Ammon's horn (tissue), 1 donor: ENCODE measurements at regions not wholly inside any gene's neighbourhood (a gene's known extent, or its start where the extent isn't known, plus 50 kb on each side); places are given as distances from the start of the nearest gene placed in this dataset.
"Not testable (repeated sequence)": the region's sequence is repeated elsewhere in the genome, so short reads cannot be mapped to it uniquely, and the experiment has no call there.

Source experiments
- DNase-seq: peaks from one replicate; pipeline ENCODE4 v3.0.0-alpha.2; 2016; ENCODE audit warnings: low spot score

DNA sequence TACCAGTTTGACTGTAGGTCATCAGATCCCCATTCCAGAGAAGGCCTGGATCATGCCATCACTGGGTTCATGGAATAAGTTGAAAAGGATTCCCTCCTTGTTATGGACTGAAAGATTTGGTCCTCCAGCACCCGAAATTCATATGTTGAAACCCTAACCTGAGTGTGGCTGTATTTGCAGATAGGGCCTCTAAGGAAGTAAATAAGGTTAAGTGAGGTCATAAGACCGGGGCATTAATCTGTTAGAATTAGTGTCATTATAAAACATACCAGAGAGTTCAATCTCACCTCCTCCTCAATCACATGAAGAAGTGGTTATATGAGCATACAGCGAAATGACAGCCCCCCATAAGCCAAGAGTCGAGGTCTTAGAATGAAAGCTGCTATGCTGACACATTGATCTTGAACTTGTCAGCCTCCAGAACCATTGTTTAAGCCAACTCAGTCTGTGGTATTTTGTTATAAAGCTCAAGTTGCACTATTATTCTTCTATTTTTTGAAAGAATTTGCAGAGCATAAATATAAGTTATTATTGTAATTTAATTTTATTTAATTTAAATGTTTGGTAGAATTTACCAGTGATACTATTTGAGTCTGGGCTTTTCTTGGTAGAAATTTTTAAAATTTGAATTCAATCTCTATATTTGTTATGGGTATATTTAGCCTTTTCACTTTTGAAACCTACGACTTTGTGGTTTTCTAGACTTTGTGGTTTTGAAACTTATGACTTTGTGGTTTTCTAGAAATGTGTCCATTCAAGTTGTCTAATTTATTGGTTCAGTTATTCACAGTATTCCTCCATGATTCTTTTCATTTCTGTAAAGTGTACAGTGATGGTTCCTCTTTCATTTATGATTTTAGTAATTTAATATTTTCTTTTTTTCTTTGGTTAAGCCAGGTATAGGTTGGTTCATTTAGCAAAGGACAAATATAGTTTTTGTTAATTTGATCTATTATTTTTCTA is 1206.7 kb upstream of the CDH2 start:
- no peak for DNase-seq

DNA sequence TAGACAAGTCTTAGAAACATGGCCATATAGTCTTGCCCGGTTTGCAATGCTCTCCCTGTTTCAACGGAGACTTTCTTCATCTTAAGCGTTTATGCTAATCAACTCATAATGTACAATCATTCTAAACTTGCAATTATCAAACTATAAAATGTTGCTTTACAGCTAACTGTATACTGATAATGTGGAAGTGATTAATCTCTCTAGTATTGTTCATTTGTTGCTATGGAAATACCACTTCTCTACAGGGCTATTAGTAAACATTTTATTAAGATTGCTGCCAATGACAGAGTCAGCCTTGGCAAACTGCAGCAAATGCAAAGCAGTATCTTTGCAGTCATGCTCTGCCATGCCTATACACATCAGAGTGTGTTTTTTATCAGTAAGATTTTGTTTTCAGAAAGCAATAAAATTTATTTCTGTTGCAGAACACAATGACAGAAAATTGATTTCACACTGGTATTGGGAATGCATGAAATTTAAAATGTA is 1201.8 kb upstream of the CDH2 start:
- peak; percentile 4 for DNase-seq

DNA sequence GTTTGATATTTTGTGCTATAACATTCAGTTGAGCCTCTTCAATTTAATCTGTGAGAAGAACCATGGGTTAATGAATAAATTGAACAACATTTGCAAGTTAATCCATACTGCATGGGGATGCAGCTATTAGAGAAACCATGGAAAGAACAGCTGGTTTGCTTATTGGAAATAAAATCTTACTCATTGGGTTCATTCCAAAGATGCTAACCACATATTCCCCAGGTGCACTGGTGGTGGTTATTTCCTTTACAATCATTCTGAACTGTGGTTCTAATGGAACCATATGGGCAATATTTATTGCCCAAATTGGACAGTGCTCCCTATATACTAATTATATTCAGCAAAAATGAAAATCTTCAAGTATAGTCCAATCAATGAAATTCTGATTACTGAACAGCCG is 1200.4 kb upstream of the CDH2 start:
- DNase-seq = no peak

DNA sequence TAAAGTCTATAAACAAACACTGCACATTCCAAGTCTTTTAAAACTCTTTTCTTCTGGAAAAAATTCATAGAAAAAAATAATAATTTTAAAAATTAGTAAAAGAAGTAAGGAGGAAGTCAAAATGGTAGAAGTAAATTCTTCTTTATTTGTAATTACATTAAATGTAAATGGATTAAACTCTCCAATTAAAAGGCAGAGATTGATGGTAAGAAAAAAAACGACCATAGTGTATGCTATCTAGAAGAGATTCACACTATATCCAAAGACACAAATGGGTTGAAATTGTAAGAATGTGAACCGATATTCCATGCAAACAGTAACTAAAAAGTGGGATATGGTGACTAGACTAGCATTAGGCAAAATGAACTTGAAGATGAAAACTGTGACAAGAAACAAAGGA is 1196.1 kb upstream of the CDH2 start:
- no peak for DNase-seq

DNA sequence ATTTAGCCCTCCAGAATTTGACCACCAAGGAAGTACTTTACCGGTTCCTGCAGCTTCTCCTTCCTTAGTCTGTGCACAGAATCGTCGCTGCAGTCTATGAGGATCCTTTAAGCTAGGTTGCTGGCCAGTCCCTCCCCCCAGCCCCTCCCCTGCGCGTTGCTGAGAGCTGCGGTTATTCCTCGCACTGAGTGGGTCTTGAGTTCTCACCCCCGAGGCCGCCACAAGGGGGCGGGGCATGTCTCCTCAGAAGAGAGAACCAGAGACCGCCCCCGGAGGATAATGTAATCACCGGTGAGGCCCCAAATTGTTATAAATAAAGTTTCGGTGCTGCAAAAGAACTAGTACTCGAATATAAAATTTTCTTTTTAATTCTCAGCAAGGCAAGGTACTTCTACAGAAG is 1184.9 kb upstream of the CDH2 start:
- no peak for DNase-seq

DNA sequence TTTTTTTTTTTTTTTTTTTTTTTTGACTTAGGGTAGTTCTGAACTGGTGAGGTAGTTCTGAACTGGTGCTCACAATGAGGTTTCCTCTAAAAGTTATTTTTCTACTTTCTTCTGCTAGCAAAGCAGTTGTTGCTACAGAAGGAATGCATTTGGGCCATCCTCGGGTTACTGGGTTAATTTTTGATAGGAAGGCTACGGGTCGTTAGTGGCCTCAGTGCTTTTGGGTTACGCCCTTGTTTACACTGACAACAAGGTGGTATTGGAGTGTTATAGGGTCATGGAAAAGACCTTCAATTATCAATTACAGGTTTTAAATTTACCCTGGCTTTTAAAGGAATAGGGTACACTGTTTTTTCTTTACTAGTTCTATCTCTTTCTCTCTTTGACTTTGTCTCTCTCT is 1183.7 kb upstream of the CDH2 start:
- not testable (repeated sequence) for DNase-seq

DNA sequence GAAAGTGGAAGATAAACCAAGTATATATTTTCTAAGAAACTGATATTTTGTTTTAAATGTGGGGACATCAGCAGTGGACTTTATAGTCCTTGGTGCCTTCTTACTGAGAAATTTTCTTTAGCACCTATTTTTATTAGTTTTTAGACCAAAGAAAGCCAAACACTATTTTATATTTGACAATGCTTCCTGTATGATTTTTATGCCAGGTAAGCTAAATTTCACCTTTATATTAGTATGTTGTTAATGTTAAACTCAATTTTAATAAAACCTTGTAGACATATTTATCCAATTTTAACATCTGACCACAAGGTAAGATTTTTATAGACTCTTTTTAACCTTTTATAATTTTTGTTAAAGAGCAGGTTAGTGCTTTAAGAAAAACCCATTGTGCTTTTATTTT is 1182.3 kb upstream of the CDH2 start:
- DNase-seq = not testable (repeated sequence)

DNA sequence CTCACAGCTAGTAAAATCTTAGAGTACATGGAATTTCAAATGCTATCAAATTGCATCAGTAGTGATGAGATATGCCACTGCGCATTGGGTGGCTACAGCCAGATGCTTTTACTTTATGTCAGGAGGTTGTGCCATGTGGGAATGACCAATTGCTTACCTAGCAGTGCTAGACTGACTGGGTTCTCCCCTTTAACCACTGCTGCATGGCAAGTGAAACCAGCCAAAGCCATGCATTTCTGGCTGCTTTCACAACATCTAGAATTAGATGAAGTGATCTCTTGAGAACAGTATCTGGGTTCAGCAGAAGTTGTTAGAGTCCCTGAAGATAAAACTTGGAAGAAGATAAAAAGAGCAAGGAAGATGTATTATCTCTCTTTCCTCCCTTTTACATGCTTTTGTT is 1174.2 kb upstream of the CDH2 start:
- DNase-seq = no peak

DNA sequence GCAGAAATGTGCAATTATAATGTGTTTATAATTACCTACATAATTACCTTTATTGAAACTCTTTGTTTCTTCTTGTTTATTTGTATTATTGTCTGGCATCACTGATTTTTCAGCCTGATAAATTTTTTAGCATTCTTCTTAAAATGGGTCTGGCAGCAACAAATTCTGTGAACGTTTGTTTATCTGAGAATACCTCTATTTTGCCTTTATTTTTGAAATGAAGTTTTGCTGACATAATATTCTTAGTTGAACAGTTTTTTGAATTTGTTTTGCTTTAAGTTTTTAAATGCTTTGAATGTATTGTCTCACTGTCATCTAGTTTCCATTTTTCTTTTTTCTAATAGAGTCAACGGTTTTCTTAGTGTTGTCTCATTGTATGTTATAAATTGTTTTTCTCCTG is 1152.0 kb upstream of the CDH2 start:
- no peak for DNase-seq

DNA sequence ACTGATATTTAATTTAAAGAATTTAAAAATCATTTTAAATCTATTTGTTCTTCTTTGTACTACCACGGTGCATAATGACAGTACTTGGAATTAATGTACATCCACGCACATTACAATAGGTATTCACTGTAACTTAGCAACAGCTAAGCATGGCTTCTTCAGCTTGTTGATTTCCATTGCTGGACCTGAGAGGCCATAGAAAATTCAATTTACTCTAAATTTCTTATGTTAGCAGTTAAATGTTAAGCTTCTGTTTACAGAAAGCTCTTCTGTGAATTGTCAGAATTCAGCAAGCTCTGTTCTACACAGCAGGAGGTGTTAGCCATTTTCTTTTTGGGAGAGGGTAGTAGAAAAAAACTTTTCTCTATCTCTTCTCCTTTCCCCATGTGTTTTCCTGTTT is 1149.3 kb upstream of the CDH2 start:
- no peak for DNase-seq

DNA sequence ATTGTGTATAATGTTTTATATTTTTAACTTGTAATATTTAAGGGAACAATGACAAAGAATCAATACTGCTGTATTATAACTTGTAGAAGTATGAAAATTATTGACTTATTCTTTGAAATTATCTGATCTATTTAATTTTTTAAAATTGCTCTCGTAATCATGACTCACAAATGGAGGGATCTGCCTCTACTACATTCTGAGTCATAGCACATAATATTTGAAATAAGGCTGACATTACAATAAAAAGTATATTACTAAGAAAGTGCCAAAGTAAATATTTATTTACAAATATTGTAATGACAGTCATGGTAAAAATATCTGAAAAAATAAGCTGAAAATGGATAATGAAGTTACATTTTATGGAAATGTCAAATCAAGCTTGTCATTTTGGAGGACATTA is 1144.6 kb upstream of the CDH2 start:
- DNase-seq = no peak

DNA sequence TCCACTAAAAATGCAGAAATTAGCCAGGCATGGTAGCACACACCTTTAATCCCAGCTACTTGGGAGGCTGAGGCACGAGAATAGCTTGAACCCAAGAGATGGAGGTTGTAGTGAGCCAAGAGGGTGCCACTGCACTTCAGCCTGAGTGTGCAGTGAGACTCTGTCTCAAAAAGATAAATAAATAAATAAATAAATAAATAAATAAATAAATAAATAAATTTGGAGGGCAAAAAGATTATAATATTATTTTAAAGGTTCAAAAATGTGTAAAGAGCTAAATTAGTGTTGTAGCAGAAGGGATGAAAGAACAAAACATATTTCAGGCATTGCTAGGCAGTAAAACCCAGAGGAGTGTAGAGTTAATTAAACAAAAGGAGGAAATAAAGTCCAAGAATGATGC is 1136.4 kb upstream of the CDH2 start:
- no peak for DNase-seq

DNA sequence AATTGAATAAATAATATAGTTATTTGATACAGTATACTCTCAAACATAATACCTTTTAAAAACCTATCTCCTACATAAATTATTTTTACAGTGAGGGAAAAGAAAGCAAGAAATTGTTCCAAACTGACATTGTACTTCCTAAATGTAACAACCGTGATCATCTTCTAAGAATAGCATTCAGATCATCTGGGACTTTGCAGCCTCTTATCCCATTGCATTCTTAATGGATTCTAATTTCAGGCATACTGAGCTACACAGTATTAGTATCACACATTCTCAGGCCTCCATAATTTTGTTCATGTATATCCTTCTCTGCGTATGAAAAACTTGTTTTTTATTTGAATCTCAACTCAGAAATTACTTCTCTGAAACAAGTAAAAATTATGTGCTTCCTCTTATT is 1134.7 kb upstream of the CDH2 start:
- DNase-seq = no peak

DNA sequence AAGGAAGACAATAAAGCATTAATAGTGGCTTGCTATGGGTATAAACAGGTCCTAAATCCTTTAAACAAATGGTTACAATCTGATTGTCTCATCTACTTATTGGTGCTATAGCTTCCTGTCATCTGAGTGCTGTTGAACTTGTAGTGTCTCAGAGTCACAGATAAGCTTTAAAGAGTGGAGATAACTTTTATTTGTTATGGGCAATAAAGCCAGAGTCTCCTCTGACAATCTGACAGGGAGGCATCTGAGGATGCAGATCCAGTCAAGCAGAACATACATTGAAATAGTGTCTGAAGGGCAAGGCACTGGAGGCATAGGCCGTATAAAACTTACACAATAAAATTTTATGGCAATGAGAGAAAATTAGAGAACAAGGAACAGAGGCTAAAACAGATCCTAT is 1132.4 kb upstream of the CDH2 start:
- no peak for DNase-seq

DNA sequence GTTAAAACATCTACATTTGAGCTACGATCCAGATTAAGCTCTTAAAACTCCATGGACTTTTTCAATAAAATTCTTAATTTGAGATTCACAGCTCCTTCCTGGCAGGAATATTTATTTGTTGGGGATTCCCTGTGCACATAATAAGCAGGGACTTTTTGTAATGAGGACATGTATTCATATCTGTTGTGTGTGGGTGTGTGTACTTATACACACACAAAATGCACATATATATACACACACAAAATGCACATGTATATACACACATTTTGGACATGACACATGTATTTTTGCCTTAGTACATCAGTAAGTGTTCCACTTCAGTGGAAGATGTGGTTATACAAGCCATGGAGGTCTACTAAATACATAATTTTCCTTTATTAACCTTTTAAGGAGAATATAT is 1131.1 kb upstream of the CDH2 start:
- no peak for DNase-seq

DNA sequence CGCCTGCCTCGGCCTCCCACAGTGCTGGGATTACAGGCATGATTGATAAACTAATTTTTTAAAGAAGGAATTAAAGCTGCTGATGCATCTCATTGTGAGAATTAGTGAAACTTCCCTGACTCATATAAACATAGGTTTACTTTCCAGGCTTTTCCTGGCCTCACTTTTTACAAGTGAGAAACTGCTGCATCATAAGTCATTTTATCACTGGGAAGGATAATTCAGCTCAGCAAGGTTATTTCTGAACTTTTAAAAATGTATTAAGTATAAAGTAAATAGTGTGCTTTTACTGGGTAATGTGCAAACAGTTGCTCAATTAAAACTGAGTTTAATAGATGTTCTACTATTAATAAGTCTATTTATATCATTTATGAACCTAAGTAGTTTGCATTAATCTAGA is 1130.3 kb upstream of the CDH2 start:
- no peak for DNase-seq

DNA sequence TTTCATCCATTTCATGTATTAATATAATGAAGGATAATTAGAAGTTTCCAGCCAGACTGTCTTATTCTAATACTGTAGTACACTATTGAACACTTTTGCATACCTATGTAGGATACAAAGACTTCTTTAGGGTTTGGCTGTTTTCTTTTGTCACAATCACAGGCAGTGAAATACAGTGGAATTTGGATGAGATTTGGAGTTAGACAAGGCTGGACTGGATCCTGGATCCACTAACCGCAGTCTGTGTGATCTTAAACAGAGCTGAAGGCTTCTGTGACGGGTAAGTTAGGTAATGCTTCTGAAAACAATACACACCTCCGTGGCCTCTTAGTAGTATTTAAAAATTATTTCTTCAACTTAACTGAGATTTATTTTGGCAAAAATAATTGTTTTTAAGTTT is 1128.6 kb upstream of the CDH2 start:
- DNase-seq = no peak

DNA sequence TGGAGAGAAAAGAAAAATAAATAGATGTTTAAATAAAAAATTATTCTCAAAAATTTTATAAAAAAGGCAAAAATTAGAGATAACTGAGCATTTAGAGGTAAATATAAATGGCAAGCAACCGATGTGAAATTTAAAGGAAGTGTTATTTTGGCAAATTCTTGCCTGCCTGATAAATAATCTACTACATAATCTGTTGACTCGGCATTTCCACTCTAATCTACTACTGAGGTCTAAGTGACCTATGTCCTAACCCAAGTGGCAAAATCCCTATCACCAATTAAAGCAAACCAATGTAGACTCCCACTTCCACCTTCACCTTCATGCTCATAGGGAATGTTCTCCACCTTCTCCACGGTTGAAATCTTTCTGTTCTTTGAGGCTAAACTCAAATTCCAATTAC is 1124.1 kb upstream of the CDH2 start:
- DNase-seq = no peak

DNA sequence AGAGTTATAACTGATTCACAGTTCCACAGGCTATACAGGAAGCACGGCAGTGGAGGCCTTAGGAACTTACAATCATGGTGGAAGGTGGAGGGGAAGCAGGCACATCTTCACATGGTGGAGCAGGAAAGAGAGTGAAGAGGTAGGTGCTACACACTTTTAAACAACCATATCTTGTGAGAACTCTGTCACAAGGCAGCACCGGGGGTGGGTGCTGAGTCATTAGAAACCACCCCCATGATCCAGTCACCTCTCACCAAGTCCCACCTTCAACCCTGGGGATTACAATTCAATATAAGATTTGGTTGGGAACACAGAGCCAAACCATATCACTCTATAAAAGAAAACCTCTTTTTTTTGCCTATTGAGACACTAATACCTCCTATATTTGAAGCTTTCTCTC is 1108.5 kb upstream of the CDH2 start:
- no peak for DNase-seq

DNA sequence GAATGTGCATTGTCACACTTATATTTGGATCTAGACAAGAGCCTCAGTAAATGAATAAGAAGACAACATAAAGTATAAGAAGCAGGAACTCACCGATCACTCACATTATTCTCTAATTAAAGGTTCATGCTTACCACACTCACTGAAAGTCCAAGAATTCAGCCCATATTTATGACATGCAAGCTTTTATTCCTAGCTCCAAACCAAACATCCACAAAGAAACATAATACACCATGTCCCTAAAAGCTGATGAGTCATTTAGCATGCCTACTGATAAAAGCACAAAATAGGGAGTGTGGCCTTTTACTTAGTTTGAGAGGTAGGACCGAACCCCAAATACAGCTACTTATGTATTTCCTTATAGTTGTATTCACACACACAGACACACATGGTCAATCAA is 1094.6 kb upstream of the CDH2 start:
- DNase-seq = no peak

DNA sequence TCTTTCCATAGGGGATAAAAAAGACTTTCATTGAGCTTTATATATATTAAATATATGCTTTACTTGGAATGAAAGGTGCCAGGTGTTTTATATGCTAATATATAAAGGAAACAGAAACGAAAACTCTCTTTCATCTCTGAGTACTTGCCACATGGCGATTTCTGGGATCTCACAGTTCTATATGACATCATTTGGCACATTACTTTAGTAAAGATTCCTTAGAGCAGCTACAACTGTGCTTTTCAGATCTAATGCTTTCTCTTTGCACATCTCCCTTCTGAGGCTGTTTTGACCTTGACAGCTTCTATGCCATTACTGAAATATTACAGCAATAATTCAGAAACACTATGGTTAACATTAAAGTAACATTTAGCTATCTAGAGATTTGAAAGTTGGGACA is 1082.9 kb upstream of the CDH2 start:
- no peak for DNase-seq

DNA sequence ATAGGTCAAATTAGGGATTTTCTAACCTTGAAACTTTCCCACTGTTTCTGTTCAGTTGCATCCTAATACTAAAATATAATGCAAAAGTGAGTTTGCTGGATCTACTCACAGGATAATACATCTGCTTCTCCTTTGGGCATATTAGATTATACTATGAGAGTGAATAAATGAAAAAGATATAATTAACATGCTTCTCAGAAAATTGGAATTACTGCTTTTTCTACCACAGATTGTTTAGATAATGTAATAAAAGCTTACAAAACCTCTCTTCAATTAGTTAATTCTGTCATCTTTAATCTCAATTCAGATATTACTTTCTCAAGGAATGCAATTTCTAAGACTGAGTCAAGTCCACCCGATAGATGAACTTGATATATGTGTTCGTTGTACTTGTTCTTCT is 1077.2 kb upstream of the CDH2 start:
- DNase-seq = no peak

DNA sequence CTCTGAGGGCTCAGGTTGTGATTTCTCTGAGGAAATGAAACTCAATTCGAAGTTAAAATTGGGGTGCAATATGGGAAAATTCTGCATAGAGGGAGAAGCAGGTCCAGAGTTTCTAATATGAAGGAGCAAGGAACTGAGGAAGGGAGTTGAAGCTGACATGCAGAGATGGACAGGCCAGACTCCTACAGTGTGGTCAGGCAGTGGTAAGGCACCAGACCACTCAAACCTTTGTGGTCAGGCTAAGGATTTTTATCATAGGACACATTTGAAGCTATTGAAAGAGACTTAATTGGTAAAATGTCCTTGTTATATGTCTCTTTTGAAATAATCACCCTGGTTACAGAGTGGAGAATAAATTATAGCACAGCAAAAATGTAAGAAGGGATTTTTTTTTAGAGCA is 1074.8 kb upstream of the CDH2 start:
- DNase-seq = no peak

DNA sequence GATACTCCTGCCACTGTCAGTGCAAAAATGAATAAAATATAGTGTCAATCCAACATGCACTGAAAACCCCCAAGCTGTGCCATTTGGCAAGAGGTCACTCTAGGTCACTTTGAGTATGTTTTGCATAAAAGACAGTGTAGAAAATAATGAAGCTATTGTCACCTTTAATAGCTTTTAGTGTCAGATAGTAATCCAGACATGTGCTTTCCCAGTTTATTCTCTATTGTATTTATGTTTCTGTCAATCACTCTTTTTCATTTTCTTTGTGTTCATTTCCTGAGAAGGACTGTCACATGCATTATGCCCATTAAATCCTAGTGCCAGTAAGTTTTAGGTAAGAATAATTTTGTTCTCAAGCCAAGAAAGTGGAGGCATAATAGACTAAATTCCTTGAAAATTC is 1073.9 kb upstream of the CDH2 start:
- DNase-seq = no peak
